GM18951 (cell line): ENCODE measurements at regions not wholly inside any gene's neighbourhood (a gene's known extent, or its start where the extent isn't known, plus 50 kb on each side); places are given as distances from the start of the nearest gene placed in this dataset.
"Not testable (repeated sequence)": the region's sequence is repeated elsewhere in the genome, so short reads cannot be mapped to it uniquely, and the experiment has no call there.

Experiments
- POLR2A ChIP-seq: IDR thresholded peaks from 4 replicates; pipeline ENCODE4 v1.6.1; 2011; ENCODE audit warnings: mild to moderate bottlenecking; ENCODE audit not compliant: insufficient read length, insufficient read depth; ENCODE audit errors: extremely low read depth
- in situ Hi-C: fragments of 300-500 bp; cut with MboI; formaldehyde crosslinking; loops from one replicate; pipeline ENCODE4 v1.12.0; 2022; ENCODE audit warnings: low sequenced_read_pairs, mixed read lengths, inconsistent platforms; ENCODE audit not compliant: unreplicated experiment

GRCh38 chrX:43239356-43239755 is 416.7 kb upstream of the MAOA start:
- in situ Hi-C loops = no loop called here
- no peak for TF ChIP-seq POLR2A

- in situ Hi-C loops = no loop called here
- TF ChIP-seq POLR2A = no peak
Observed at GRCh38 chrX:43255596-43255995, 400.5 kb upstream of the MAOA start.

GRCh38 chrX:43266487-43266886 is 389.6 kb upstream of the MAOA start:
- in situ Hi-C loops = no loop called here
- no peak for TF ChIP-seq POLR2A

GRCh38 chrX:43267652-43268051 is 388.4 kb upstream of the MAOA start:
- in situ Hi-C loops = no loop called here
- TF ChIP-seq POLR2A = no peak

GRCh38 chrX:43269201-43269600 is 386.9 kb upstream of the MAOA start:
- in situ Hi-C loops = no loop called here
- no peak for TF ChIP-seq POLR2A

DNA sequence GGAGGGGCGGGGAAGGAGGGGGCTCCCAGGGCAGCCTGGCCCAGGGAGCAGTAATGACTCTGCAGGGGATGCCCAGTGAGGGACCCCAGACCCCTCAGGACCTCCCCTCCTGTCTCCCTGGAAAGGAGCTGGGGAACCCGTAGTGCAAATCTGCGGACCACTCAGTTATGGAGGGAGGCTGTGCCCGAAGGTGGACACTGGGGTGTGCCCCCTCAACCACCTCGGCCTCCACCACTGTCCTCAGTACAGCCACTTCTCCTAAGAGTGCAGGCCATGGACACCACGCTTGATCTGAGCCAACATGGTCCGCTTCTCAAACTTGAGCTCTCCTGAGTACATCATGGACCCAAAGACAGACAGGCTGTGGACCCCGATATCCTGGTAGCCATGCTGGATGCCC is 378.2 kb upstream of the MAOA start:
- in situ Hi-C loops = no loop called here

DNA sequence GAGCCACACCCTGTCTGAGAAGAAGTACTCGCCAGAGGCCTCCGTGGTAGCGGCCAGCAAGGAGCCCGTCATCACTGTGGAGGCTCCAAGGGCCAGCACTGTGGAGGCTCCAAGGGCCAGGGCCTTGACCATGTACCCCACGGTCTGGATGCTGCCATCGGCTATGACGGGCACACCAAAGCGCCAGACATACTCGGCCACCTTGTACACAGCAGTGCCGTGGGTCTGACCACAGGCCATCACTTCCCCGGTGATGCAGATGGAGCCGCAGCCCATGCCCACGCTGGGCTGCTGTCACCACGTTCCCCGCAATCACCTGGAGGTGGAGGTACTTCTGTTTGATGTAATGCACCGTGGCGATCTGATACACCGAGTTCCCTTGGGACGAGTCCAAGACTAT is 377.7 kb upstream of the MAOA start:
- in situ Hi-C loops = no loop called here
- no peak for TF ChIP-seq POLR2A

More for the DNA sequence above, 378.2 kb upstream of the MAOA start:
- TF ChIP-seq POLR2A = no peak

- in situ Hi-C loops = no loop called here
- no peak for TF ChIP-seq POLR2A
Observed at GRCh38 chrX:43279341-43279808, 376.7 kb upstream of the MAOA start.

DNA sequence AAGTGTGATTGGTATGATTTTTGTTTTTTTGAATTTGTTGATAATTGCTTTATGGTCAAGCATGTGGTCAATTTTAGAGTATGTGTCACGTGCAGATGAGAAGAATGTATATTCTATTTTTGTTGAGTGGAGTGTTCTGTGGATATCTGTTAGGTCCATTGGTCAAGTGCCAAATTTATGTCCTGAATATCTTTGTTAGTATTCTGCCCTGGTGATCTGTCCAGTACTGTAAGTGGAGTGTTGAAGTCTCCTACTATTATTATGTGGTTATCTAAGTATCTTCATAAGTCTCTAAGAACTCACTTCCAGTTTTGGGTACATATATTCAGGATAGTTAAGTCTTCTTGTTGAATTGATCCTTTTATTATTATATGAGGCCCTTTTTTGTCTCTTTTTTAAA is 372.9 kb upstream of the MAOA start:
- in situ Hi-C loops = no loop called here
- TF ChIP-seq POLR2A = no peak

GRCh38 chrX:43311625-43312024 is 344.5 kb upstream of the MAOA start:
- in situ Hi-C loops = not testable (repeated sequence)

DNA sequence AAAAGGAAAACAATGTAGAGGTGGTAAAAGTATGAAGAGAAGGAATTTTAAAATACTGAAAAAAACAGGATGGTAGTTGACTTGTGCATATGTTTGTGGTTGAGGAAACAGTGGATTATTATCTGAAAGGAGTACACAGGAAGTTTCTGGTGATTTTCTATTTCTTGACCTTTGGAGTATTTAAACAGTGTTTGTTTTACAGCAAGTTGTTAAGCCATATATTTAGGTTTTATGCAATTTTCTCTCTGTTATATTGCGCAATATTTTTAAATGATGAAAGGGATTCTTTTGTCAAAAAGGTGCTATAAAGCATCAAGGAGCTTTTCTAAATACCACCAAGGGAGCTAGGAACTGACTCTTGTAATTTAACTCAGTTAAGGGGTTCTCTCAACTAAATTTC is 343.1 kb upstream of the MAOA start:
- in situ Hi-C loops = no loop called here

GRCh38 chrX:43314525-43314924 is 341.6 kb upstream of the MAOA start:
- TF ChIP-seq POLR2A = no peak
- in situ Hi-C loops = no loop called here

More for the DNA sequence above, 343.1 kb upstream of the MAOA start:
- no peak for TF ChIP-seq POLR2A

- in situ Hi-C loops = no loop called here
- no peak for TF ChIP-seq POLR2A
Observed at GRCh38 chrX:43315622-43316021, 340.5 kb upstream of the MAOA start.

DNA sequence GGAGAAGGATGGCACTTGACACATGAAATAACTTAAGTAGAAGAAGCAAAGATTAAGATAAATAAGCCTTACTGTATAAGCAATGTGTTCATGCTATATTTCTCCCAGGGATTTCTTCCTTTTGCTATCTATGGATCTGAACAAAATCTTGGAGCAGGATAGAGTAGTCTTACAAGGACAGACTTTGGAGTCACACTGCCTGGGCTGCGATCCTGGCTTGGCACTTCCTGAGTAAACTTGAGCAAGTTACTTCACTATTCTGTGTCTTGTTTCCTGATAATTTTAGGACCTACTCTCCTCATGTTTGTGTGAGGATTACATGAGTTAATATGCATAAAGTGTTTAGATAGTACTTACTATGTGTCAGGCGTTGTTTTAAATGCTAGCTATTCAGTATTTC is 340.0 kb upstream of the MAOA start:
- no peak for TF ChIP-seq POLR2A
- in situ Hi-C loops = no loop called here

- in situ Hi-C loops = no loop called here
- no peak for TF ChIP-seq POLR2A
Observed at GRCh38 chrX:43317378-43317777, 338.7 kb upstream of the MAOA start.
